GM12873 (cell line): ENCODE measurements at regions not wholly inside any gene's neighbourhood (a gene's known extent, or its start where the extent isn't known, plus 50 kb on each side); places are given as distances from the start of the nearest gene placed in this dataset.

ENCODE experiments used
- TF ChIP-seq, protein P1 (sequence below): IDR thresholded peaks from 2 replicates; pipeline ENCODE4 v1.5.1; 2012; ENCODE audit warnings: low read depth, mild to moderate bottlenecking, moderate library complexity, low read length, control low read depth; ENCODE audit not compliant: insufficient read depth; ENCODE audit errors: missing control alignments

DNA sequence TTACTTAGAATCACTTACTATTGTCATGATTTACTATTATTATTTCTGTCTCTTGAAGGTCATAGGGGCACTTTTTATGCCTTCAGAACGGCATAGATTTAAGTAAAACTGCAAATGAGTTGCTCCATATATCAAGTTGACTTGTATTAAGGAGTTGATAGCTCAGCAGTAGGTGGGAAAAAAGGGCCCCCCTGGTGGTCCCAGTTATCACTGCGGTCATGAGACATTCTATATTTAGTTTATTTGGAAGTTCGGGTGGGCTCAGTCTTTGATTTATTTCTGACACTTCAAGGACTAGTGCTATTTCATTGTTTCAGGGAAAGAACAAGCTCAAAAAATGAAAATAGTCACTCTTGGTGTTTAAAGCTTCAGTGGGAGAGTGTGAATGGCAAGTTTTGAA lies 159.3 kb downstream of the SLC24A2 start:
- TF ChIP-seq, protein P1, sequence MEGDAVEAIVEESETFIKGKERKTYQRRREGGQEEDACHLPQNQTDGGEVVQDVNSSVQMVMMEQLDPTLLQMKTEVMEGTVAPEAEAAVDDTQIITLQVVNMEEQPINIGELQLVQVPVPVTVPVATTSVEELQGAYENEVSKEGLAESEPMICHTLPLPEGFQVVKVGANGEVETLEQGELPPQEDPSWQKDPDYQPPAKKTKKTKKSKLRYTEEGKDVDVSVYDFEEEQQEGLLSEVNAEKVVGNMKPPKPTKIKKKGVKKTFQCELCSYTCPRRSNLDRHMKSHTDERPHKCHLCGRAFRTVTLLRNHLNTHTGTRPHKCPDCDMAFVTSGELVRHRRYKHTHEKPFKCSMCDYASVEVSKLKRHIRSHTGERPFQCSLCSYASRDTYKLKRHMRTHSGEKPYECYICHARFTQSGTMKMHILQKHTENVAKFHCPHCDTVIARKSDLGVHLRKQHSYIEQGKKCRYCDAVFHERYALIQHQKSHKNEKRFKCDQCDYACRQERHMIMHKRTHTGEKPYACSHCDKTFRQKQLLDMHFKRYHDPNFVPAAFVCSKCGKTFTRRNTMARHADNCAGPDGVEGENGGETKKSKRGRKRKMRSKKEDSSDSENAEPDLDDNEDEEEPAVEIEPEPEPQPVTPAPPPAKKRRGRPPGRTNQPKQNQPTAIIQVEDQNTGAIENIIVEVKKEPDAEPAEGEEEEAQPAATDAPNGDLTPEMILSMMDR = no peak

GRCh38 chr9:19624519-19624918 lies 164.3 kb downstream of the SLC24A2 start:
- TF ChIP-seq, protein P1 = no peak

DNA sequence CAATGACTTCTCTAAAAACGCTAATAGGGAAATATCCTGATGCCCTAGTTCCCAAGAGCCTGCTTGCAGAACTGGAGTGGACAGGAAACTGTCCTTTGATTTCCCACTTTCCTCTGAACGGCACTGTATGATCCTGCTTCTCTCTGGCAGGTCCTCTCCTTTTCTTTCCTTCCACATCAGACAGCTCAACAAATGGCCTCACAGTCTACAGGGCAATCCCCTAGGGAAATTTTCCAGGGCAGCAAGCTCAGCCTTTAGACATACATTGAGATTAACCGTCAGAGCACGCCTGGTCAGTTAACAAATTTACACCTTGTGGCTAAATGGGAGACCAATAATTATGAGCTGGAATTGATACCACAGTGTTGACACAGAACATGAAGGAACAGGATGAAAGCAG lies 164.9 kb downstream of the SLC24A2 start:
- TF ChIP-seq, protein P1 = no peak

GRCh38 chr9:19620326-19620725 lies 168.5 kb downstream of the SLC24A2 start:
- TF ChIP-seq, protein P1 = no peak

- TF ChIP-seq, protein P1 = no peak
Measured at GRCh38 chr9:19619221-19619620, 169.6 kb downstream of the SLC24A2 start.

DNA sequence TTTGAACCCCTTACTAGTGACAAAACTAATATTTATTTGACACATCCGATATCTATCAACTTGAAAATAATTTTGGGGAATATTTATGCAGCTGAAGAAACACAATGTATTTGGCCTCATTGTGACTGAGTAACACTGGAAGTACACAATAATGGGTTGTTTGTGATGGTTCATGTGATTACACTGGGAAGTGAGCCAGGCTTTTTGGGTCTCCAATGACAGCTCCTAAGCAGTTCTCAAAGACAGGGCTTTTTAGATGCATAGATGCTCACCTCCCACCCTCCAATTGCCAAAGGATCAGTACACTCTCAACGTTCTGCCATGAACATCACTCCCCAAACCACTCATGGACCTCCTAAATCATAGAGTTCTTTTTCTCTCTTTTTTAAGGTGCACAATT lies 170.0 kb downstream of the SLC24A2 start:
- TF ChIP-seq, protein P1 = no peak

DNA sequence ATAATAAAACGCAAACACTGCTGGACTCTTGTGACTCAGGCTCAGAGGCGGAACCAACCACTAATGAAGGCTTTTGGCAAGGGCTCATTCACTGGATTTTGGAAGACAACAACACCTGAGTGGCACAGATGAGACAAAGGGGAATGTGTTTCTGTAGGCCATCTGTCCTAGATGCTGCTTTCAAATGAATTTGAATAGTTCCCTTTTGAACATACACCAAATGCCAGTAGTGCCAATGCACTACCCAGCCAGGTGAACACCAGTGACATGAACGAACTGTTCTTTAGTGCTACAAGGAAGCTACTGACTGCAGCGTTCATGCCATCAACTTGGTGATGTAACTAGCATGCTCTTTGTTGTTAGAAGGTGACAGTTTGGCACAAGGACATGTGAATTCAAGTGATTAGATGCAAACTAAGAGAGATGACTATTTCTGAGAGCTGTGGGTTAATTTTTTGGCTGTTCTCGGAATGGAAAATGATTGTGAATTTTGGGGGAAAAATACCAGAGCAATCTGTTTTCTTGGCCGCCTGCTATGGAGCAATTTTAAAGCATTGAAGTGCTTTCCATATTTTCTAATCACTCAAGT lies 173.7 kb downstream of the SLC24A2 start:
- TF ChIP-seq, protein P1 = no peak
